ENCODE measurements at regions not wholly inside any gene's neighbourhood (a gene's known extent, or its start where the extent isn't known, plus 50 kb on each side); places are given as distances from the start of the nearest gene placed in this dataset.

GRCh38 chr22:48337957-48338792 is 1489.5 kb downstream of the BRD1 start:
- no peak overlapping the region for H3K56ac ChIP-seq (ENCODE audit: extremely low read depth, insufficient read depth, low read length)
- POLR2A ChIA-PET (ENCODE audit: unreplicated experiment): no interaction called here
- dilution Hi-C loops (cut with HindIII; ENCODE audit: low sequenced_read_pairs, unreplicated experiment) (no loop called here), in situ Hi-C loops (cut with MboI; ENCODE audit: low sequenced_read_pairs) (no loop called here), intact Hi-C loops (cut with micrococcal nuclease) (no loop called here)
- peaks cover 87% of the 10 kb centered on the region for H3K9me3 ChIP-seq (ENCODE audit: control insufficient read depth, insufficient read depth, low read length)
- H2AK9ac ChIP-seq (replicated peaks; ENCODE audit: low read depth, low read length, poor library complexity): no peak overlapping the region
- H2BK120ac ChIP-seq (ENCODE audit: low read depth, low read length): no peak overlapping the region
- H4K5ac ChIP-seq (ENCODE audit: low read depth, low read length): no peak overlapping the region
- H4K91ac ChIP-seq (ENCODE audit: insufficient read depth, low read depth, low read length): no peak overlapping the region
- no peak overlapping the region for H3K23ac ChIP-seq (ENCODE audit: low read depth, low read length)
- no TSS peak for BruUV-seq (replicated peaks)
- no peaks in the 10 kb centered on the region for H3K4me1 ChIP-seq (ENCODE audit: control insufficient read depth, insufficient read depth, low read length)
- H4K20me1 ChIP-seq (ENCODE audit: insufficient read depth, low read length): no peaks in the 10 kb centered on the region
- no peak overlapping the region for H3K27ac ChIP-seq (ENCODE audit: insufficient read depth, low read length)
- TF ChIP-seq RCOR1 (IDR thresholded peaks at IDR 0.05; ENCODE audit: insufficient replicate concordance, low read length): no peak
- TF ChIP-seq MXI1 (IDR thresholded peaks at IDR 0.05; ENCODE audit: borderline replicate concordance, low read depth, low read length): no peak
- TF ChIP-seq BHLHE40 (IDR thresholded peaks at IDR 0.05; ENCODE audit: low read depth, low read length): no peak
- TF ChIP-seq RFX5 (IDR thresholded peaks at IDR 0.05; ENCODE audit: low read depth, low read length): no peak
- TF ChIP-seq MAFK (IDR thresholded peaks at IDR 0.05; ENCODE audit: low read depth, low read length): no peak
- no peak for TF ChIP-seq CTCF (conservative IDR thresholded peaks at IDR 0.05; ENCODE audit: low read depth, low read length)
- no peak for TF ChIP-seq FOS (IDR thresholded peaks at IDR 0.05; ENCODE audit: low read depth, low read length)
- no peak for TF ChIP-seq CHD1 (IDR thresholded peaks at IDR 0.05; ENCODE audit: low read depth, low read length)
- no peak for TF ChIP-seq USF2 (IDR thresholded peaks at IDR 0.05; ENCODE audit: low read depth, low read length)
- no peak for TF ChIP-seq RAD21 (IDR thresholded peaks at IDR 0.05; ENCODE audit: low read length)
- TF ChIP-seq SMC3 (IDR thresholded peaks at IDR 0.05; ENCODE audit: low read depth, low read length): no peak
- TF ChIP-seq MAZ (IDR thresholded peaks at IDR 0.05; ENCODE audit: borderline replicate concordance, low read depth, low read length): no peak
- TF ChIP-seq ELK1 (IDR thresholded peaks at IDR 0.05; ENCODE audit: borderline replicate concordance, low read depth, low read length): no peak
- TF ChIP-seq POLR2A (IDR thresholded peaks at IDR 0.05; ENCODE audit: low read depth, low read length): no peak
- TF ChIP-seq NFE2L2 (IDR thresholded peaks at IDR 0.05; ENCODE audit: low read depth, low read length): no peak
- TF ChIP-seq CEBPB (IDR thresholded peaks at IDR 0.05; ENCODE audit: low read depth, low read length): no peak
- H2BK5ac ChIP-seq (ENCODE audit: low read depth, low read length, poor library complexity, severe bottlenecking): peak overlapping the region; percentile 70
- no peak overlapping the region for H3K9ac ChIP-seq (ENCODE audit: low read depth, low read length)
- CTCF ChIA-PET: no interaction called here
- no peaks in the 10 kb centered on the region for H3K79me1 ChIP-seq (ENCODE audit: low read depth in 1 of 2, low read length in 2 of 2)
- no peaks in the 10 kb centered on the region for H3K9me1 ChIP-seq (ENCODE audit: insufficient read depth, low read length)
- 75% methylated on average over 6 of the region's 17 CpGs; no CpG with 5 or more reads in 1 of the 2 experiments for WGBS, 2 experiments (ENCODE audit: extremely low coverage in 2 of 2, insufficient read length in 1 of 2)
- H3K14ac ChIP-seq (replicated peaks; ENCODE audit: low read depth, low read length): no peak overlapping the region
- H2AFZ ChIP-seq (replicated peaks; ENCODE audit: low read length, poor library complexity): no peak overlapping the region
- no peak overlapping the region for H4K8ac ChIP-seq (ENCODE audit: low read depth in 2 of 2, low read length in 2 of 2)
- ATAC-seq (ENCODE audit: low read depth) (no peak), DNase-seq (no peak)
- no peak overlapping the region for H3K4me3 ChIP-seq (ENCODE audit: insufficient read depth, low read depth, low read length)
- H2BK20ac ChIP-seq (ENCODE audit: low read depth, low read length): no peak overlapping the region
- H3K18ac ChIP-seq (ENCODE audit: low read depth, low read length): no peak overlapping the region
- no peak overlapping the region for H2AK5ac ChIP-seq (ENCODE audit: low read depth, low read length)
- H3K4me2 ChIP-seq (ENCODE audit: low read depth, low read length): no peak overlapping the region
- H3K36me3 ChIP-seq (ENCODE audit: control insufficient read depth, insufficient read depth, low read length): no peaks in the 10 kb centered on the region
- no peak overlapping the region for H3K4ac ChIP-seq (ENCODE audit: low read depth, low read length)
- H3K27me3 ChIP-seq (ENCODE audit: control insufficient read depth, insufficient read depth, low read length): no peaks in the 10 kb centered on the region
- H2BK15ac ChIP-seq (ENCODE audit: low read depth, low read length): no peak overlapping the region

Measured in IMR-90 (cell line).